Mesothelial cell of epicardium (in vitro differentiated cells): ENCODE measurements at regions not wholly inside any gene's neighbourhood (a gene's known extent, or its start where the extent isn't known, plus 50 kb on each side); places are given as distances from the start of the nearest gene placed in this dataset.

Source experiments
- DNase-seq, 2 experiments: peaks; one replicate each; pipeline ENCODE4 v3.0.0; 2021; ENCODE audit warnings: low spot score in 2 of 2; ENCODE audit not compliant: unreplicated experiment in 2 of 2
- H3K27ac Mint-ChIP-seq: 2 replicates; pipeline ENCODE4 v1.8.0; 2021; ENCODE audit warnings: mixed read lengths
- H3K27me3 Mint-ChIP-seq: 2 replicates; pipeline ENCODE4 v1.8.0; 2021; ENCODE audit warnings: low read depth, mixed read lengths
- H3K36me3 Mint-ChIP-seq: 2 replicates; pipeline ENCODE4 v1.8.0; 2021; ENCODE audit warnings: mixed read lengths
- H3K4me1 Mint-ChIP-seq: 2 replicates; pipeline ENCODE4 v1.8.0; 2021; ENCODE audit warnings: mixed read lengths
- H3K4me3 Mint-ChIP-seq: 2 replicates; pipeline ENCODE4 v1.8.0; 2021; ENCODE audit warnings: mild to moderate bottlenecking, moderate library complexity, mixed read lengths
- H3K9me3 Mint-ChIP-seq: 2 replicates; pipeline ENCODE4 v1.8.0; 2021; ENCODE audit warnings: mixed read lengths
- TF ChIP-seq, protein P1 (sequence below): fragments of 200-600 bp; sonication (generic); IDR thresholded peaks from one replicate; pipeline ENCODE4 v1.5.0; 2021; ENCODE audit warnings: antibody characterized with exemption; ENCODE audit not compliant: unreplicated experiment

DNA sequence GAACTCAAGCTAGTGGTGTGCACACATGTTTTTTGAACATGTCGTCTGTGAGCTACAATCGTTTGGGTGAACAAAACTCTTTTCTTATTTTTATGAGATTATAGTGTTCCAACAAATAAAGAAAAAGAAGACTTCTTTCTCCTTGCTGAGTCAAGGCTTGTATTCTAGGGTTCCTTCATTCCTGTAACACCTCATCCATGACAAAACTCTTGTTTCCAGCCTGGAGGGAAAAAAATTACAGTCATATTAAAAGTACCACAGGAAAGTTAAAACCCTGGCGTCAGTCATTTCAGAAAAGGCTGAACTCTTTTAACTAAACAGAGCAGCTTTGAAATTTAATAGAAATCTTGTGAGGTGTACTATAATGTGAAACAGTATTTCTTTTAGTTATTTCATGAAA is 79.2 kb upstream of the BOD1L1 start:
- no peaks in the 10 kb centered on the region for H3K9me3 Mint-ChIP-seq
- no peaks in the 10 kb centered on the region for H3K27me3 Mint-ChIP-seq
- TF ChIP-seq, protein P1, sequence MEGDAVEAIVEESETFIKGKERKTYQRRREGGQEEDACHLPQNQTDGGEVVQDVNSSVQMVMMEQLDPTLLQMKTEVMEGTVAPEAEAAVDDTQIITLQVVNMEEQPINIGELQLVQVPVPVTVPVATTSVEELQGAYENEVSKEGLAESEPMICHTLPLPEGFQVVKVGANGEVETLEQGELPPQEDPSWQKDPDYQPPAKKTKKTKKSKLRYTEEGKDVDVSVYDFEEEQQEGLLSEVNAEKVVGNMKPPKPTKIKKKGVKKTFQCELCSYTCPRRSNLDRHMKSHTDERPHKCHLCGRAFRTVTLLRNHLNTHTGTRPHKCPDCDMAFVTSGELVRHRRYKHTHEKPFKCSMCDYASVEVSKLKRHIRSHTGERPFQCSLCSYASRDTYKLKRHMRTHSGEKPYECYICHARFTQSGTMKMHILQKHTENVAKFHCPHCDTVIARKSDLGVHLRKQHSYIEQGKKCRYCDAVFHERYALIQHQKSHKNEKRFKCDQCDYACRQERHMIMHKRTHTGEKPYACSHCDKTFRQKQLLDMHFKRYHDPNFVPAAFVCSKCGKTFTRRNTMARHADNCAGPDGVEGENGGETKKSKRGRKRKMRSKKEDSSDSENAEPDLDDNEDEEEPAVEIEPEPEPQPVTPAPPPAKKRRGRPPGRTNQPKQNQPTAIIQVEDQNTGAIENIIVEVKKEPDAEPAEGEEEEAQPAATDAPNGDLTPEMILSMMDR, result no peak
- DNase-seq, result no peak
- H3K4me3 Mint-ChIP-seq, result no peak overlapping the region
- H3K4me1 Mint-ChIP-seq, result peaks cover 27% of the 10 kb centered on the region
- H3K36me3 Mint-ChIP-seq, result no peaks in the 10 kb centered on the region
- H3K27ac Mint-ChIP-seq, result no peak overlapping the region

DNA sequence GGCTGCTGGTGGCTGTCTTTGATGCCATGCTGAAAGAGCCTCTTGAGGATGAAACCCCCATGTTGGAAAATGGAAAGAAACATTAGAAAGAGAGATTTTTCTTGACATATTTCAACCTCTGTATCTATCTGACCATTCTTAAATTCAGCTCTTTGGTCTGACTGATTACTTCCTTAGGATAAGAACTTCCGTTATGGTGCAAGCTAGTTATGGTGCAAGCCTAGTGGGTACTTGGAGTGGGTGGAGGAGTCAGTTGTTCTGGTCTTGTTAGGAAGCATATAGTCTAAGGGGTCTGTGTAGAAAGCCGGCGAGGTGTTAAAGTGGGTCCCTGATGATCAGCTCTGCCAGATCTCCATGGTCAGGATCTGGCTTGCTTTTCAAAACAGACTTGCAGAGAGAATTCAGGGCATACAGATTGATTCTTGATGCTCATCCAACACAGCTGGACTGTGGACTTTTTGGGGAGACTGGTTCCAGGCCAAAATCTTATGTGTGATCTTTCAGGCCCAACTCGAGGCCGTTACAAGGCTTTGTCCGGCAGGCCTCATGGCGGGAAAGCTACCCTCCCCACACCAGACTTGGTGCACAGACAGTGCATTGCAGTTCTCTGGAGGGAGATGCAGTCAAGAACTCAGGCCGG is 82.8 kb upstream of the BOD1L1 start:
- Mint-ChIP-seq H3K27ac (no peak overlapping the region), H3K36me3 (no peaks in the 10 kb centered on the region), H3K27me3 (peaks cover 10% of the 10 kb centered on the region), H3K9me3 (no peaks in the 10 kb centered on the region), H3K4me1 (peaks cover 15% of the 10 kb centered on the region), H3K4me3 (no peak overlapping the region)
- no peak for DNase-seq
- TF ChIP-seq, protein P1, result no peak

GRCh38 chr4:13711233-13711785 is 83.8 kb upstream of the BOD1L1 start:
- DNase-seq, result no peak
- Mint-ChIP-seq H3K27me3 (peaks cover 14% of the 10 kb centered on the region), H3K9me3 (no peaks in the 10 kb centered on the region), H3K36me3 (no peaks in the 10 kb centered on the region), H3K4me1 (peaks cover 5% of the 10 kb centered on the region), H3K27ac (no peak overlapping the region), H3K4me3 (no peak overlapping the region)
- TF ChIP-seq, protein P1, result no peak

DNA sequence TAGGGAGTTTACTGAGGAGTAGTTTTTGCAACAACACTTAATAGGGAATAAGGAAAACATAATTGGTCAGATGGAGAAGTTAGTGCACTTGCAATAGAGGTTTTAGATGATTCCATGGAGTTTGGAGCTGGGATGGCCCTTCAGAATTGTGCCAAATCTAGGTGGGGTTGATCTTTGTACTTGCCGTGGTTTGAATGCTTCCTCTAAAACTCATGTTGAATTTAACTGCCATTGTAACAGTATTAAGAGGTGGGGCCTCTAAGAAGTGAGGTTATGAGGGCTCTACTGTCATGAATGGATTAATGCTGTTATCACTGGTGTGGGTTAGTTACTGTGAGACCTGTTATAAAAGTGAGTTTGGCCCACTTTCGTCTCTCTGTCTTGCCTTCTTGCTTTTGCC is 94.4 kb upstream of the BOD1L1 start:
- Mint-ChIP-seq H3K4me3 (no peak overlapping the region), H3K36me3 (no peaks in the 10 kb centered on the region)
- TF ChIP-seq, protein P1, result no peak

GRCh38 chr4:13722649-13723048 is 95.1 kb upstream of the BOD1L1 start:
- TF ChIP-seq, protein P1, result no peak
- H3K9me3 Mint-ChIP-seq, result no peaks in the 10 kb centered on the region
- no peak overlapping the region for H3K27ac Mint-ChIP-seq
- no peak overlapping the region for H3K4me3 Mint-ChIP-seq
- H3K4me1 Mint-ChIP-seq, result no peaks in the 10 kb centered on the region
- H3K36me3 Mint-ChIP-seq, result no peaks in the 10 kb centered on the region
- H3K27me3 Mint-ChIP-seq, result peaks cover 27% of the 10 kb centered on the region
- DNase-seq, result no peak

More for the DNA sequence above, 94.4 kb upstream of the BOD1L1 start:
- H3K27me3 Mint-ChIP-seq, result peaks cover 34% of the 10 kb centered on the region
- H3K27ac Mint-ChIP-seq, result no peak overlapping the region
- no peak for DNase-seq
- no peaks in the 10 kb centered on the region for H3K4me1 Mint-ChIP-seq
- H3K9me3 Mint-ChIP-seq, result no peaks in the 10 kb centered on the region
